ENCODE measurements at regions not wholly inside any gene's neighbourhood (a gene's known extent, or its start where the extent isn't known, plus 50 kb on each side); places are given as distances from the start of the nearest gene placed in this dataset.
A peak's percentile ranks its signal among the peaks of the same experiment; 100 is the strongest.

- intact Hi-C loops (cut with micrococcal nuclease; ENCODE audit: unreplicated experiment), result no loop called here
- Histone ChIP-seq H3K4me2 (no peak overlapping the region), H4K20me1 (ENCODE audit: insufficient read depth) (no peaks in the 10 kb centered on the region), H3K4me3 (no peak overlapping the region), H3K9me2 (ENCODE audit: insufficient read depth) (no peaks in the 10 kb centered on the region), H2AFZ (no peak overlapping the region), H3K36me3 (ENCODE audit: low read depth) (no peaks in the 10 kb centered on the region), H3F3A (ENCODE audit: insufficient read depth, low read depth) (no peaks in the 10 kb centered on the region), H3K79me2 (ENCODE audit: low read depth) (no peaks in the 10 kb centered on the region), H3K27ac (no peak overlapping the region), H3K9me3 (ENCODE audit: insufficient read depth, low read depth) (no peaks in the 10 kb centered on the region), H3K27me3 (ENCODE audit: insufficient read depth, low read depth) (peaks cover 81% of the 10 kb centered on the region), H3K4me1 (replicated peaks; ENCODE audit: insufficient read depth) (no peaks in the 10 kb centered on the region)
- POLR2A ChIA-PET (ENCODE audit: unreplicated experiment), result no interaction called here
- DNase-seq, result peak in 1 of 2 experiments; percentile 23
- TF ChIP-seq, protein P1, sequence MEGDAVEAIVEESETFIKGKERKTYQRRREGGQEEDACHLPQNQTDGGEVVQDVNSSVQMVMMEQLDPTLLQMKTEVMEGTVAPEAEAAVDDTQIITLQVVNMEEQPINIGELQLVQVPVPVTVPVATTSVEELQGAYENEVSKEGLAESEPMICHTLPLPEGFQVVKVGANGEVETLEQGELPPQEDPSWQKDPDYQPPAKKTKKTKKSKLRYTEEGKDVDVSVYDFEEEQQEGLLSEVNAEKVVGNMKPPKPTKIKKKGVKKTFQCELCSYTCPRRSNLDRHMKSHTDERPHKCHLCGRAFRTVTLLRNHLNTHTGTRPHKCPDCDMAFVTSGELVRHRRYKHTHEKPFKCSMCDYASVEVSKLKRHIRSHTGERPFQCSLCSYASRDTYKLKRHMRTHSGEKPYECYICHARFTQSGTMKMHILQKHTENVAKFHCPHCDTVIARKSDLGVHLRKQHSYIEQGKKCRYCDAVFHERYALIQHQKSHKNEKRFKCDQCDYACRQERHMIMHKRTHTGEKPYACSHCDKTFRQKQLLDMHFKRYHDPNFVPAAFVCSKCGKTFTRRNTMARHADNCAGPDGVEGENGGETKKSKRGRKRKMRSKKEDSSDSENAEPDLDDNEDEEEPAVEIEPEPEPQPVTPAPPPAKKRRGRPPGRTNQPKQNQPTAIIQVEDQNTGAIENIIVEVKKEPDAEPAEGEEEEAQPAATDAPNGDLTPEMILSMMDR (conservative IDR thresholded peaks at IDR 0.05), result no peak
- no peak for TF ChIP-seq EZH2 (IDR thresholded peaks at IDR 0.05; ENCODE audit: low read depth)
- no TSS peak for BruUV-seq (replicated peaks)
- CTCF ChIA-PET, result interaction anchor here (0.6 kb wide), 1 partner anchor 38 kb away, joined by 8 read pairs; no protein-coding TSS in a partner anchor
Measured at GRCh38 chr7:131726031-131726430, 169.6 kb upstream of the PODXL start.

DNA sequence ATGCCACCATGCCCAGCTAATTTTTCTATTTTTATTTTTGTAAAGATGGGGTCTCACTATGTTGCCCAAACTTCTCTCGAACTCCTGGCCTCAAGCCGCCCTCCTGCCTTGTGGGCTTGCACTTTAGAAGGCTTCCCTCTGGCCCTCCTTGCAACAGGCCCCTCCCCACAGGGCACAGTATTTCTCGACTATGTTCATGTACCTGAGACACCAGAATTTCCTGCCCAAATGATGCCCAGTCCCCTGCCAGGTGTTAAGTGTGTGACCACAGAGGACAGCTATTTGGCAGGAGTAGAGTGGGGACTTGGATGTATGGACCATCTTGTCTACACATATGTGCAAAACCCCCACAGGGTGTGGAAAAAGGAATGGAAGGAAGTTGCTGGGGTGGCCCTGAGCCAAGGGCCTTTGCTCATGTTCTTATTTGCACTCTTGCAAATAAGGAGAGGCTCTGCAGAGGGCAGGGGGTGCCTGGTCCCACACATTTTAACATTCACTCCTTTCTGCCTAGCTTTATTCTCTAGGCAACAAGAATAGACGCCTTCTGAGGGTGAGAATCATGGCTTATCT is 168.4 kb upstream of the PODXL start:
- Histone ChIP-seq H3K4me3 (no peak overlapping the region), H3K4me2 (no peak overlapping the region), H3K9me3 (ENCODE audit: insufficient read depth, low read depth) (no peaks in the 10 kb centered on the region), H2AFZ (no peak overlapping the region), H3K9me2 (ENCODE audit: insufficient read depth) (no peaks in the 10 kb centered on the region), H3K27ac (no peak overlapping the region), H3K4me1 (replicated peaks; ENCODE audit: insufficient read depth) (no peaks in the 10 kb centered on the region), H3F3A (ENCODE audit: insufficient read depth, low read depth) (no peaks in the 10 kb centered on the region), H3K27me3 (ENCODE audit: insufficient read depth, low read depth) (peaks cover 80% of the 10 kb centered on the region), H3K79me2 (ENCODE audit: low read depth) (no peaks in the 10 kb centered on the region), H4K20me1 (ENCODE audit: insufficient read depth) (no peaks in the 10 kb centered on the region), H3K36me3 (ENCODE audit: low read depth) (no peaks in the 10 kb centered on the region)
- ChIA-PET POLR2A (ENCODE audit: unreplicated experiment) (no interaction called here), CTCF (no interaction called here)
- BruUV-seq (replicated peaks), result no TSS peak
- TF ChIP-seq, protein P1 (conservative IDR thresholded peaks at IDR 0.05), result no peak
- no peak for TF ChIP-seq EZH2 (IDR thresholded peaks at IDR 0.05; ENCODE audit: low read depth)
- intact Hi-C loops (cut with micrococcal nuclease; ENCODE audit: unreplicated experiment), result no loop called here
- peak in 1 of 2 experiments; percentile 8 for DNase-seq

DNA sequence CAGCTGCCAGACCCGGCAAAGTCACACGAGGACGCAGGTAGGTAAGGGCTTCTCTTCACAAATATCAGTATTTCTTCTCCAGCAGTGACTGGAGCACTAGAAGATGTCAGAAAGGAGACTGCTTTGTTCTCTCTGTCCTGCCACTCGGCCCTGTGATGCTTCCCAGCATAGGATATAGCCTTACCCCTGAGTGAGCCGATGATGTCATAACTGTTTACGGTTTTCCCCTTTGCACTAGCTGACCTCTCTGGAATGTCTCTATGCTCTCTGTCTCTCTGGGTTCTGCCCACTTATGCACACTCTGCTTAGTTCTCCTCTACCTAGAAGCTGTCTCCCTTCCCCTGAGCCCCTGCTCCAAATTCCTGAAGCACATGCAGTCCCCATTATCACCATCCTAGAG is 167.5 kb upstream of the PODXL start:
- intact Hi-C loops (cut with micrococcal nuclease; ENCODE audit: unreplicated experiment), result no loop called here
- Histone ChIP-seq H3K4me1 (replicated peaks; ENCODE audit: insufficient read depth) (no peaks in the 10 kb centered on the region), H4K20me1 (ENCODE audit: insufficient read depth) (no peaks in the 10 kb centered on the region), H3K27ac (no peak overlapping the region), H3K27me3 (ENCODE audit: insufficient read depth, low read depth) (peaks cover 81% of the 10 kb centered on the region), H3K9me3 (ENCODE audit: insufficient read depth, low read depth) (no peaks in the 10 kb centered on the region), H3K9me2 (ENCODE audit: insufficient read depth) (no peaks in the 10 kb centered on the region), H3K36me3 (ENCODE audit: low read depth) (no peaks in the 10 kb centered on the region), H3K4me3 (no peak overlapping the region), H2AFZ (no peak overlapping the region), H3K4me2 (no peak overlapping the region), H3K79me2 (ENCODE audit: low read depth) (no peaks in the 10 kb centered on the region), H3F3A (ENCODE audit: insufficient read depth, low read depth) (no peaks in the 10 kb centered on the region)
- peak in 1 of 2 experiments; percentile 32 for DNase-seq
- POLR2A ChIA-PET (ENCODE audit: unreplicated experiment), result no interaction called here
- no TSS peak for BruUV-seq (replicated peaks)
- no peak for TF ChIP-seq EZH2 (IDR thresholded peaks at IDR 0.05; ENCODE audit: low read depth)
- TF ChIP-seq, protein P1 (conservative IDR thresholded peaks at IDR 0.05), result no peak
- CTCF ChIA-PET, result interaction anchor here (0.7 kb wide), 1 partner anchor 35 kb away, joined by 11 read pairs; no protein-coding TSS in a partner anchor
